Nephron (organoid): ENCODE measurements at regions not wholly inside any gene's neighbourhood (a gene's known extent, or its start where the extent isn't known, plus 50 kb on each side); places are given as distances from the start of the nearest gene placed in this dataset.

Experiments used
- H3K27ac Mint-ChIP-seq, 3 experiments: 2 replicates each; pipeline ENCODE4 v1.8.0; 2020; ENCODE audit warnings: mixed read lengths in 3 of 3, mild to moderate bottlenecking in 2 of 3, moderate library complexity in 1 of 3
- H3K27me3 Mint-ChIP-seq: 2 replicates; pipeline ENCODE4 v1.8.0; 2021; ENCODE audit warnings: low read depth, mild to moderate bottlenecking, moderate library complexity, mixed read lengths
- H3K36me3 Mint-ChIP-seq: 2 replicates; pipeline ENCODE4 v1.8.0; 2020; ENCODE audit warnings: low read depth, mixed read lengths
- H3K4me1 Mint-ChIP-seq: 2 replicates; pipeline ENCODE4 v1.8.0; 2020; ENCODE audit warnings: mixed read lengths
- H3K4me3 Mint-ChIP-seq, 3 experiments: 2 replicates each; pipeline ENCODE4 v1.8.0; 2020; ENCODE audit warnings: mild to moderate bottlenecking in 3 of 3, mixed read lengths in 3 of 3, moderate library complexity in 2 of 3
- H3K9me3 Mint-ChIP-seq: 2 replicates; pipeline ENCODE4 v1.8.0; 2020; ENCODE audit warnings: mixed read lengths
- TF ChIP-seq, protein P1 (sequence below), 3 experiments: fragments of 200-600 bp; sonication (generic); IDR thresholded peaks; one replicate each; pipeline ENCODE4 v1.5.0; 2021; ENCODE audit warnings: antibody characterized with exemption in 3 of 3; ENCODE audit not compliant: unreplicated experiment in 3 of 3

GRCh38 chrX:136933611-136934145 lies 53.2 kb upstream of the RBMX start:
- TF ChIP-seq, protein P1, sequence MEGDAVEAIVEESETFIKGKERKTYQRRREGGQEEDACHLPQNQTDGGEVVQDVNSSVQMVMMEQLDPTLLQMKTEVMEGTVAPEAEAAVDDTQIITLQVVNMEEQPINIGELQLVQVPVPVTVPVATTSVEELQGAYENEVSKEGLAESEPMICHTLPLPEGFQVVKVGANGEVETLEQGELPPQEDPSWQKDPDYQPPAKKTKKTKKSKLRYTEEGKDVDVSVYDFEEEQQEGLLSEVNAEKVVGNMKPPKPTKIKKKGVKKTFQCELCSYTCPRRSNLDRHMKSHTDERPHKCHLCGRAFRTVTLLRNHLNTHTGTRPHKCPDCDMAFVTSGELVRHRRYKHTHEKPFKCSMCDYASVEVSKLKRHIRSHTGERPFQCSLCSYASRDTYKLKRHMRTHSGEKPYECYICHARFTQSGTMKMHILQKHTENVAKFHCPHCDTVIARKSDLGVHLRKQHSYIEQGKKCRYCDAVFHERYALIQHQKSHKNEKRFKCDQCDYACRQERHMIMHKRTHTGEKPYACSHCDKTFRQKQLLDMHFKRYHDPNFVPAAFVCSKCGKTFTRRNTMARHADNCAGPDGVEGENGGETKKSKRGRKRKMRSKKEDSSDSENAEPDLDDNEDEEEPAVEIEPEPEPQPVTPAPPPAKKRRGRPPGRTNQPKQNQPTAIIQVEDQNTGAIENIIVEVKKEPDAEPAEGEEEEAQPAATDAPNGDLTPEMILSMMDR (IDR thresholded peaks at IDR 0.05; ENCODE audit: unreplicated experiment in 3 of 3) = no peak
- H3K27me3 Mint-ChIP-seq = no peaks in the 10 kb centered on the region
- no peak overlapping the region for H3K4me3 Mint-ChIP-seq
- peaks cover 25% of the 10 kb centered on the region for H3K9me3 Mint-ChIP-seq
- H3K27ac Mint-ChIP-seq = peak overlapping the region in 1 of 3 experiments; percentile 21
- H3K36me3 Mint-ChIP-seq = peaks cover 34% of the 10 kb centered on the region
- H3K4me1 Mint-ChIP-seq = peaks cover 8% of the 10 kb centered on the region

GRCh38 chrX:136931661-136932060 lies 51.1 kb upstream of the RBMX start:
- H3K27me3 Mint-ChIP-seq = no peaks in the 10 kb centered on the region
- no peak overlapping the region for H3K4me3 Mint-ChIP-seq
- H3K36me3 Mint-ChIP-seq = peaks cover 41% of the 10 kb centered on the region
- peaks cover 8% of the 10 kb centered on the region for H3K4me1 Mint-ChIP-seq
- peaks cover 25% of the 10 kb centered on the region for H3K9me3 Mint-ChIP-seq
- TF ChIP-seq, protein P1 (IDR thresholded peaks at IDR 0.05; ENCODE audit: unreplicated experiment in 3 of 3) = no peak
- H3K27ac Mint-ChIP-seq = no peak overlapping the region
